NCI-H2227 treated with DMSO at 0.1 percent for 48 hours (cell line): ENCODE measurements at regions not wholly inside any gene's neighbourhood (a gene's known extent, or its start where the extent isn't known, plus 50 kb on each side); places are given as distances from the start of the nearest gene placed in this dataset.
"Not testable (repeated sequence)": the region's sequence is repeated elsewhere in the genome, so short reads cannot be mapped to it uniquely, and the experiment has no call there.

Experiments used
- DNase-seq: peaks from one replicate; lab custom pipeline; 2025; lab: John Stamatoyannopoulos, UW

DNA sequence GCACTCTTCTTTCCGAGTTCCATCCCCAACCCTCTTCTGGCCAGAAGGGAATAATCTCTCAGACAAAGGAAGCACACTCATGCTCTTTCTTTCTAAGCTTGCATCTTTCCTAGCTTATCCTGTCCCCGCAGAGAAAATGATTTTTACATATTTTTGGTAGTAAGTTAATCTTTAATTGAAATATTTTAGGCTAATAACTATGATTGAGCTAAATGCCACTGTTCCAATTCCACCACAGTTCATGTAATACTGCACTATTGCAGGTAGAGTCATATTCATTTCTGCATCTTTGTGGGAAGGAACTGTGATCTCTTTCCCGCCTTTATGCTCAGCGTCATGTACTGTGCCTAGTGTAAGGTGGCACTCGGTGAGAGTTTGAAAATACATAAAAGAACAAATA, 158.9 kb upstream of the FOXG1 start:
- no peak for DNase-seq

DNA sequence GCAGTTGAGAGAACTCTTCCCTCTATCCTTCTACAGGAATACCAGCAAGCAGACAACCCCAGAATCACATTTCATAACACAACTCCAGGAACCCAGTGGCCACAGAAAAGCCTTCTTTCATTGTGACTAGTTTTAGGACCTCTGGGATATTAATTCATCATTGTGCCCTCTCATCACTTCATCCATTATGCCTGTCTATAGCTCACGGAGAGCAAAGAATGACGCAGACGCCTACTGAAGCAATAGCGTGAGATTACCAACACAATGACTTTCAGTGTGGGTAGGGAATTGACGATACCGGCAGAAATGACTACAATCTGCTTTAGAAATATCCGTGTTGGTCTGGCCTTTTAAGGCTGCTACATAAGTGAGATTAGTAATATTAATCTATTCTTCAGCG, 158.1 kb upstream of the FOXG1 start:
- DNase-seq: peak; percentile 69

DNA sequence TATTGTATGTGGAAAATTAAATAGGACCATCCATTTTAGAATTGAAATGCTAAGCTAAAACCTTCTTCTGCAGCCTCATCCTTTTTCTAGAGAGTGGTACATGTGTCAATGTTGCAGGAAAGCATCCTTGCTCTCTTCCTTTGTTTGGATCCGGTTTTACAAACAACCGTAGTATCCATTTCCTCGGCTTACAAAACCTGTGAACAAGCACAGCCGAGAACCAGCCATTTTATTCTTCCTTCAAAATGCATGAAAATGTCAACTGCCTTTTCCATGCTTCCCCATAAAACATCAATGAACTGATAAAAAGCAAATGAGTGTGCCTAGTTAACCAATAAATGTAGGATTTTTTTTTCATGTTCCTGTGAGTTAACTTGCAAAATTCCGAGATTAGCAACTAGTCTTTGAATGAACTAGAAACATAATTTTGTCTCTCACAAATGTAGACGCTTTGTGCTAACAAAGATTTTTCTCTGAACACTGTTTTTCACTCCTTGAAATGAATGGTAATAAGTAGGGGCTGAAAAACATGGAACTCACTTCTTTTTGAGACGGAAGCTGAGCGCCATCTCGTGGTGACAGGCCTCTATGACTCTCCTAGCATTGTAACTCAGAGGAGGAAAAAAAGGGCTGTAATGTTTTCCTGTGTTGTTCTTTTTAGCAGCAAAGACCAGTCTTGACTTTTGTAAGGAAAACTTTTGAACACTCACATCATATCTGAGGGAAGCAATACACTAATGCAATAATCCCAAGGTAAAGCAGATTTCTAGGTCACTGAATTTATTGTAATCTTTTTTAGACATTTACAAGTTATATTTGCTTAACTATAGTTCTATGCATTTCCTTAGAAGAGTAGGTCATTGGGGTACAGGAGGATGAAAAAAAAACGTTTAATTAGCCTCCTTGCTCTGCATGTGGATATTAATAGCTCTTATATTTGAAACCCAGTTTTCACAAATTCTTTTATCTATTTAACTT, 157.4 kb upstream of the FOXG1 start:
- DNase-seq: peak; percentile 89

DNA sequence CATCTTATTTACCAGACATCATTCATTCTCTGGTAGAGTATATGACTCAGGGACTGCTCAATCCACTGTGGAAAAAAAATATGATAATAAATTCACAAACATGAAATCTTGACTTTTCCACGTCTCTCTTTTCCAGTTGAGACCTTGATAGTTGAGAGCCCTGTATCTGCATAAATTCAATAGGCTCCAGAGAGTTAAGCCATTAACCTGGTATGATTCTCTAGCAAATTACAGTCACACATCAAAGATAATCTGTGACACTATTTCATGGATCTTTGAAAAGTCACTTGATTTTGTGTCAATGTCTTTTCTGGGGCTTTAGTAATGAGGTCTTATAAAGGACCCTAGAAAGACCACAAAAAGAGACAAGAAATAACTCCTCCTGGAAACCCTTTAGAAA, 154.2 kb upstream of the FOXG1 start:
- no peak for DNase-seq

DNA sequence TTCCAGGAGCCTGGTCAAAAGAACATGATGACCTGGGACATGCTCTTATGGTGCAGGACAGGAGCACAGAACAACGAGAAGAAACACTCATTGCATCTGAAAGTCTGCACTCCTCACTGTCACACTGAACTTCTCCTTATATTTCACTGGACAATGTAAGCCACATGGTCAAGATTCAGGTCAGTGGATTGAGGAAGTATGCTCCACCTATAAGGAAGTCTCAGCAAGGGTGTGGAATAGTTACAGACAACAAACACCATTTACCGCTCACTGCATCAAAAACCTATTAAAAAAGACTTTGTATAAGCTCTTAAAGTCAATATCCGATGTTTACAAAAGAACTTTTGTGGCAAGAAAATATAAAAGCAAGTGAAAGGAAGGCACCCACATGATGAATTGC, 153.1 kb upstream of the FOXG1 start:
- DNase-seq: no peak

DNA sequence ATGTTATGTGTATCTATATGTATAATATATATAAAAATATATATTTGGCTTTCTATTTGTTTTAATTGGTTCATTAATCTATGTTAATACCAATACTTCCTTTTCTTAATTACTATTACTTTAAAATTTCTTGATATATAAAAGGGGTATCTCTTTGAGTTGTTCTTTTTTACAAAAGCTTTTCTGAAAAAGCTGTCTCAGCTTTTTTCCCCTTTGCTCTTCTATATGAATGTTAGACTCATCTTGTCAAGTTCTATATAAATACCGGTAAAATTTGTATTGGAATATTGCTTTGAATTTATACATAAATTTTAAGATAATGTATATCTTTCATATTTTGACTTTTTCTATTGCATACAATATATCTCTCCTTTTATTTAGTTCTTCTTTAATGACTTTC, 139.8 kb upstream of the FOXG1 start:
- no peak for DNase-seq

DNA sequence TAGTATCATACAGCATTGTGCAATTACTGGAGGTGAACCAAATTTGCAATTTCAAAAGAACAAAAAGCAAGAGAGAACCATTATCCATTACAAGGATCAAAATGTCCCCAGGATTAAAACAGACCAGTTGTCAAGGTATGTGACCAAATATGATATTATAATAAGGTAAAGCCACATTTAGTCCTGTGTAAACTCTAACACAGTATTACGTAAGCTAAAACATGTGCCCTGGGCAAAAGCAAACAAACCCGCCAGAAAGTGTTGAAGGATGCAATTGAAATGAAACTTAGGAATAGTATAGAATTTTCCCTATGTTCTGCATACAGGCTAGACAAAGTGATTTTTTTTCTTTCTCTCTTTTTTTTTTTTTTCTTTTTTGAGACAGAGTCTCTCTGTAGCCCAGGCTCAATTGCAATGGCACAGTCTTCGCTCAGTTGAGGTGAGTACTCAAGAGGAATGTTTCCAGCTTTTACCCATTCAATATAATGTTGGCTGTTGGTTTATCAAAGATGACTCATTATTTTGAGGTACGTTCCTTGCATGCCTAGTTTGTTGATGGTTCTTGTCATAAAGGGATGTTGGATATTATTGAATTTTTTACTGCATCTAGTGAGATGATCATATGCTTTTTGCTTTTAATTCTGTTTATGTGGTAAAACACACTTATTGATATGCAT, 137.1 kb upstream of the FOXG1 start:
- no peak for DNase-seq

DNA sequence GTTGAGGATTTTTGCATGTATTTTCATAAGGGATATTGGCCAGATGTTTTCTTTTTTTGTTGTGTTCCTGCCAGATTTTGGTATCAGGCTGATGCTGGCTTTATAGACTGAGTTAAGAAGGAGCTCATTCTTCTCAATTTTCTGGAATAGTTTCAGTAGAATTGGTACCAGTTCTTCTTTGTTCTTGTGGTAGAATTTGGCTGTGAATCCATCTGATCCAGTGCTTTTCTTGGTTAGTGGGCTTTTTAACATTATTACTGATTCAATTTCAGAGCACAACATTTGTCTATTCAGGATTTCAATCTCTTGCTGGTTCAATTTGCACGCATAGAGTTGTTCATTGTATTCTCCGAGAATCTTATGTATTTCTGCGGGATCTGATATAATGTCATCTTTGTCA, 136.5 kb upstream of the FOXG1 start:
- DNase-seq: no peak

DNA sequence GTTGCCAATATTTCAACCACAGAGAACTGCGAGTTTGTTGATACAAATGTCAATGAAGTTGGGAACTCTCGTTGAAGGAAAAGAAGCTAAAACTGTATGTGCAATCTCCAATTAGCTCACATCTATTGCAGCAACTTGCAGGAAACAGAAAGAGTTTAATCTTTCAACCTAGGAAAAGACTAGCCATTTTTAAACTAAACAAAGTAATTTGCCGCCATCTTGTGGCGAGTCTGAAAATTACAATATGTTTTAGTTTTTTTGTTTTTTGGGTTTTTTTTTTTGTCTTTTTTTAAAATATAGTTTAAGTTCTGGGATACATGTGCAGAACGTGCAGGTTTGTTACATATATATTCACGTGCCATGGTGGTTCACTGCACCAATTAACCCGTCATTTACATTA, 131.2 kb upstream of the FOXG1 start:
- DNase-seq: peak; percentile 15

DNA sequence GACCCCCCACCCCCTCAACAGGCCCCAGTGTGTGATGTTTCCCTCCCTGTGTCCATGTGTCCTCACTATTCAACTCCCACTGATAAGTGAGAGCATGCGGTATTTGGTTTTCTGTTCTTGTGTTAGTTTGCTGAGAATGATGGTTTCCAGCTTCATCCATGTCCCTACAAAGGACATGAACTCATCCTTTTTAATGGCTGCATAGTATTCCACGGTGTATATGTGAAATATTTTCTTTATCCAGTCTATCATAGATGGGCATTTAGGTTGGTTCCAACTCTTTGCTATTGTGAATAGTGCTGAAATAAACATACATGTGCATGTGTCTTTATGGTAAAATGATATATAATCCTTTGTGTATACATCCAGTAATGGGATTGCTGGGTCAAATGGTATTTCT, 130.8 kb upstream of the FOXG1 start:
- not testable (repeated sequence) for DNase-seq

DNA sequence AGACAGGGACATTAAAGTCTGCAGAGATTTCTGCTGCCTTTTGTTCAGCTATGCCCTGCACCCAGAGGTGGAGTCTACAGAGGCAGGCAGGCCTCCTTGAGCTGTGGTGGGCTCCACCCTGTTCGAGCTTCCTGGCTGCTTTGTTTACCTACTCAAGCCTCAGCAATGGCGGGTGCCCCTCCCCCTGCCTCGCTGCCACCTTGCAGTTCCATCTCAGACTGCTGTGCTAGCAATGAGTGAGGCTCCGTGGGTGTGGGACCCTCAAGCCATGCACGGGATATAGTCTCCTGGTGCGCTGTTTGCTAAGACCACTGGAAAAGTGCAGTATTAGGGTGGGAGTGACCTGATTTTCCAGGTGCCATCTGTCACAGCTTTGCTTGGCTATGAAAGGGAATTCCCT, 125.4 kb upstream of the FOXG1 start:
- not testable (repeated sequence) for DNase-seq

DNA sequence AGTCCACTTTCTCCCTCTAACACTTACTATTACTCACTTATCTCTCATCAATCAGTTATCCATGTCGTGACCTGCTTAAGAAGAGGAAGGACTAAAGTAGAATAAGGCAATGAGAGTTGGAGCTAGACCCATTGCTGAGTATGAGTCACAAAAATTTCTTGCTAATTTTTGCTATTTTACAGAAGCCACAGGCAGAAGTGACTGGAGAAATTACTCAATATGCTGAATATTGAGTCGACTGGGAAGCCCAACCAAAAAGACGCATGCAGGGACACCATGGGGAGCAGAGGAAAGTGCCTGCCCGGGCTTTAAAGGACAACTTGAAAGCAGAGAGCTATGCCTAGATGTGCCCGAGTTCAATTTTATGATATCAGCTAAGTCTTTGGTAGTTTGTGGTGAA, 115.4 kb upstream of the FOXG1 start:
- DNase-seq: no peak

DNA sequence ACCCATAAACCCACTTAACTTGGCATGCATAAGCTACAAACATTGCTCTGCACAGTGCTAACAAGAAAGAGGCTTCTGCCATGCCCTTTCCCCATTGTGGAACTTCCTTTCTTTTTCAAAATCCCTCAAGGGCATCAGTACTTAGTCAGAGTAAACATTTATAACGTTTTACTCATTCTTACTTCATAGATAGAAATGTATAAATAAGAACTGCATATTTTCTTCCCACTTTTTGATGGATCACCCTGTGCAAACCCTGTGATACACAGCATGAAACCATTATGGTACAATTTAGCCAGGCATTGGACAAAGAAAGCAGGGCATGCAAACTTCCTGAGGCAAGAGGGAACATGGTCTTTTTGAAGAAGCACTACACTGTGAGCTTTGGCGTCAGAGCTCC, 113.8 kb upstream of the FOXG1 start:
- DNase-seq: no peak

DNA sequence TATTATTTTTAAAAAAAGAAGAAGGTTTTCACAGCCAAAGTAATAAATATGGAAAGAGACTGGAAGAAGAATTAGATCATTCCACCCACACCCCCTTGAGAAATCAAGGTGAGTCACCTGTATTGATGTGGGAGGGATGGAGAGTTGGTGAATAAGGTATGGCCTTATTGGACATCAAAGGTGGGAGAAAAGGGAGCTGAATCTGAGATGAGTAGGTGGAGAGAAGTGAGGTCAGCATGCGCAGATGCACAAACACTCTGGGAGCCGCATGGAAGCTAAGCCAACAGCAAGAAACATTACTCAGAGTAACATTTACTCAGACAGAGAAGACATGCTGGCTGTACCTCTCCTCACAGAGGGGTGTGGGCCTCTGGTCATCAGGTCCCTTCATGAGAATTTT, 113.1 kb upstream of the FOXG1 start:
- no peak for DNase-seq

DNA sequence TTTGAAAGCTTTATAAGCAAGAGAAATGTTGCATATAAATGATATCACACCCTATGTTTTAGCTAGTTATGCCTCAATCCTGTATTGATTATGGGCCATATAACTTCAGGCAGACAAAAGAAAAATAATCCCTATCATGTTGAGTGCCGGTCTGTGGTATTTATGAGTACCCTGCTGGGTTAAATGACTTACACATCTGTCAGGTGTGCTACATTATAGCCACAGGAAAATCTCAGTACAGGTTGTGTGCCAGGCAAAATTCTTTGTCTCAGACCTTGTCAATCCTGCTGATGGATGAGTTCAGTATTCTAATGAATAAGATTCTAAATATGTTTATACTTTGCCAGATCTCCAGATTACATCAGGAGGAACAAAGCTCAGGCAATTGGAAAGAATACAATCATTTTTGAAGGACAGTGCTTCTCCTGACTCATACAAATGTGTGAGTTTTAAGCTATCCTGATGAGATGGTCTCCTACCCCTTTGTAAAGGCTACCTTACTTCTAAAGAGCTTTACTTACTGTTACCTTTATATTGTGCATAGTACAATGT, 109.8 kb upstream of the FOXG1 start:
- no peak for DNase-seq

DNA sequence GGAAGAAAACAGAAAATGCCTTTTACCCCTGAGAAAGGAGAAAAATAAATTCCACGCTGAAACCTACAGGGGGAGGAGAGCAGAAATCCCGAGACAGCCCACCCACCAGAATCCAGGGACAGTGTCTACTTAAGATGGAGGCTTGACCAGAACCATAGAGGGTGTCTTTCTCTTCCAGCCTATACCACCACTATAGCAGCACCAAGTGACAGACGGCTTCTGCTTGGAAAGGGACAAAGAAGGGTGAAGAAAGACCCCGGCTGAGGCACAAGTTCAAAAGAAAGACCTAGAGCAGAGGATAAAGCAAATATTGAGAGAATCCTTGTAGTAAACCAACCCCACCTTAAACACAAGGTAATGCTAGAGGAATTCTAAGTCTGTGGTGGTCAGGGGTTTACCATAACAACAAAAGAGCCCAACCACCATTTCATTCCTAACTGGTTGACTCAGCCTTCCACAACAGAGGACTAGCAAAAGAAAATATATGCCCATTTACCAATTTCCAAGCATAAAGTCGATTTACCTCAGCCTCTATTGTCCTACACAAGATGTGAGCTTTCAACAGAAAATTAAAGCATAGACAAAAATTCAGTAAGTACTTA, 105.3 kb upstream of the FOXG1 start:
- no peak for DNase-seq

DNA sequence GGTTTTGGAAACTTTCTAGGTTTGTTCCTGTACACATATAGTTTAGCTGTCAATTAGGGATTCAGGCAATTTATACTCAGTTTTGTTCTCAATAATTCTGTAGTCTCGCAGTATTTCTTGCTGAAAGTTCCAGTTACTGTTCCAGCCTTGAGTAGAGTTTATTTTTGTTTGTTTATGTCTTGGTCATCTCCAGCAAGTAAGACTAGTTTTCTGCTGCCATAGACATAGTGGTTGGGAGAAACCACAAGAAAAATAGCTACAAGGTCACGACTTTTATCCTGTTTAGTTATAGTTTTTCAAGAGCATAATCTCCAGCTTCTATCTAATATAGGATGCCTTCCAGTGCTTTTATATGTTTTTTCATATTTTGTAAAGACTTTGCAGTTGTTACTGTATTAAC, 99.6 kb upstream of the FOXG1 start:
- no peak for DNase-seq

DNA sequence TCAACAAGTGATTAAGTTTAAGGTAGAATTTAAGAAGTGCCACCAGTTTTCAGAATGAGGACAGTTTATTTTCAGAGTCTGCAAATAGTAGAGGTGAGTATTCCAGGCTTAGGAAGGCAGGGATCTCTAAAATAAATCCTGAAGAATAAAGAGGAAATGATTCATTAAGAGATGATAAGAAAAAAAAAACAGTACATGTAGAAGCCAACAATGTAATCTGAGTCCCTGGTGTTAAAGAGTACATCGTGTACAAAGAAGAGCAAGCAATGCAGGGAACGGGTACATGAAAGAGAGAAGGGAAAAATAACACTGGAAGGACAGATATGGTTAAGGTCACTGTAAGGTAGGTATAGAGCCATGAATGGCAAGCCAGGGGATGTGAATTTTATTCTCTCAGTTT, 95.2 kb upstream of the FOXG1 start:
- no peak for DNase-seq

DNA sequence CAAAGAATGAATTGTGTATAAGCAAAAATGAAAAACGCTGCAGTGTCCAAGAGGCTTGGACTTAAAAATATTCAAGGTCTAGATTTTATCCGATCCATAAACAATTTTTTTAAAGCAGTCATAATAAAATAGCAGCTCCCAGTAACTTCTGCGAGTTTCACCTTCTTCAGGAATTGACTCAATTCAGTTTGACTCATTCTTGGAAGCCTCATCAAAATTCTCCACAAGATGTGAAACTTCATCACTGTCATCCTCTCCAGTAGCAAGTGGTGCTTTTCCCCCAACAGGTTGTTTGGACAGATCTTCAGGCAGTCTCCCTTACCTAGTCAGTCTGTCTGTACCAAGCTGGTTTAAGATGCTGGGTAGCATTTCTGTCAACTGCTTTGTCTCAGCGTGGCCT, 93.5 kb upstream of the FOXG1 start:
- DNase-seq: no peak

DNA sequence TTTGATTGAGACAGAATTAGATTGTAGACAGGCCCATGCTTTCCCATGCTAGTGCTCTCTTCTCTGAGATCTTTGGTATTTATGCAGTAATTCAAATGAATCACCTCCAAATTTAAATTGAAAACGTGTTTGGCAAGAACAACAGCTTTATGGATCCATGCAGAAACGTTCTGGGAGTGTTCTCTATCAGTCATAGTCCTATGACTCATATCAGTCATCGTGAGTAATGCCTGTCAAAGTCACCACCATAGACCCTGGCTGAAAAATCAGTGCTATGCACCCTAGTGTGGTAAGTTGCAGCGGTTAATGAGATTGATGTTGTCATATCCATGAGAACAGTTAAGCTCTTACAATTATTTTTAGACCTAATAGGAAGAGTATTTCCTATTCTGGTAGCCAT, 90.1 kb upstream of the FOXG1 start:
- no peak for DNase-seq

DNA sequence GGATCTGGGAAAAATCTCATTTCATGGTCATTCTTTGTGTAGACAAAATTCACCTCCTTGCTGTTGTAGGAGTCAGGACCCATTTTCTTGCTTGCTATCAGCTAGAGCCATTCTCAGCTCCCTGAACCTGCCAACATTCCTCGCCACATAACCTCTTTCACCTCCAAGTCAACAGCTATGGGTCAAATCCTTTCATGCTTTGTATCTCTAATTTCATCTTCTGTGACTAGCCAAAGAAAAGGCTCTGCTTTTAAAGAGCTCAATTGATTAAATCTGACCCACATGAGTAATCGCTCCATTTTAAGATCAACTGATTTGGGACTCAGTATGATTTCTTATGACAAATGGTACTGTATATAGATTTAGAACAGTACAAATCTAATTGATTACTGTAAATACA, 89.2 kb upstream of the FOXG1 start:
- no peak for DNase-seq

DNA sequence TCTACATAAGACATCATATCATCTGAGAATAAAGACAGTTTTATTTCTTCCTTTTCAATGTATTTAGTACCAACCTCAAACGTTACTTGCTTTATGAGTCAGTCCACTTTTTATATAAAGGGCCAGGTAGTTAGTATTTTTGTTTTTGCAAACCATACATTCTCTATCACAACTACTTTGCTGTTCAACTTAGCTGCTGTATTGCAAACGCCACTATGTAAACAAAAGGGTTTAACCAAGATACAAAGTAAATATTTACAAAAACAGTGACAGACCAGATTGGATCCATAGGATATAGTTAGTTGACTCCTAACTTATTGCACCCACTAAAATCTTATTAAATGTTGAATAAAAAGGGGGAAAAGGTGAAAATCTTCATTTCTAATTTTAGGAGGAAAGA, 87.7 kb upstream of the FOXG1 start:
- no peak for DNase-seq

DNA sequence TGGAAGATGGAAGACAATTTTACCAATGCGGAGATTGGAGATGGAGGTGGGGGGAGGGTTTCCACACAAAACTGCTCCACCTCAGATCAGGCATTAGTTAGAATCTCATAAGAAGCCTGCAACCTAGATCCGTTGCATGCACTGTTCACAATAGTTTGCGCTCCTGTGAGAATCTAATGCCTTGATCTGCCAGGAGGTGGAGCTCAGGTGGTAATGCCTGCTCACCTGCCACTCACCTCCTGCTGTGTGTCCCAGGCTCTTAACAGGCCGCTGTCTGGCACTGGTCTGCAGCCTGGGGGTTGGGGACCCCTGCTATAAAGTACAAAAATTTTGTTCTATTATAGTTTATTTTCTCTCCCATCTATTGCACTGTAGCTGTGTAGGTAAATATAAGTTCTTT, 84.9 kb upstream of the FOXG1 start:
- DNase-seq: no peak
